ENCODE measurements at regions not wholly inside any gene's neighbourhood (a gene's known extent, or its start where the extent isn't known, plus 50 kb on each side); places are given as distances from the start of the nearest gene placed in this dataset.
A peak's percentile ranks its signal among the peaks of the same experiment; 100 is the strongest.
"Not testable (repeated sequence)": the region's sequence is repeated elsewhere in the genome, so short reads cannot be mapped to it uniquely, and the experiment has no call there.

DNA sequence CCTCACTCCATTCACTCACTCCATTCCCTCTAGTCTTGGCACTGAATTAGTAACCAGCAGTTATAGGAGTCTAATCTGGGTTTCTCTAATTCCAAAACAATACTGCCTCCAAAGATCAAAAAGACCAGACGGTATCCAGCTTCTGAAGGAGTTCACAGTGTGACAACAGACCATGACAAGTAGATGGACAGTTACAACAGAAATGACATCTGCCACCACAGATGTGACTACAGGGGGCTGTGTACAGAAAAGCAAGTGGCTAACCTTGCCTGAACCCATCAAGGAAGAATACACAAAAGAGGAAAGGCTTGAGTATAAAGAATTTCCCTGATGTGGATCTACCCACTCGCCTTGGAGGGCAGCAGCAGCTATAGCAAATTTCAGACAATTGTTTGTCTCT is 112.4 kb downstream of the ACTL7B start:
- H2AFZ ChIP-seq (ENCODE audit: control insufficient read depth, low read length) = peak overlapping the region; percentile 52
- dilution Hi-C loops (cut with MboI; ENCODE audit: extremely low pct_ligation_motif_present, low sequenced_read_pairs) = no loop called here
- H3K9me3 ChIP-seq (ENCODE audit: control insufficient read depth, low read depth, low read length) = no peaks in the 10 kb centered on the region
- no peaks in the 10 kb centered on the region for H3K9me1 ChIP-seq (ENCODE audit: control insufficient read depth, extremely low read depth, insufficient read depth, low read length)
- H3K27me3 ChIP-seq (ENCODE audit: control insufficient read depth, extremely low read depth, insufficient read depth, low read length) = no peaks in the 10 kb centered on the region
- FAIRE-seq (no peak), DNase-seq (ENCODE audit: low read depth, low spot score) (no peak)
- no peaks in the 10 kb centered on the region for H3K36me3 ChIP-seq (ENCODE audit: control insufficient read depth in 2 of 2, extremely low read depth in 1 of 2, insufficient read depth in 2 of 2, low read length in 2 of 2)
- no peaks in the 10 kb centered on the region for H3K79me2 ChIP-seq (ENCODE audit: control insufficient read depth, insufficient read depth, low read length)
- no peaks in the 10 kb centered on the region for H4K20me1 ChIP-seq (ENCODE audit: control insufficient read depth, extremely low read depth, insufficient read depth, low read length)
- TF ChIP-seq EZH2 (IDR thresholded peaks at IDR 0.05; ENCODE audit: low read length) = no peak
- TF ChIP-seq, protein P1, sequence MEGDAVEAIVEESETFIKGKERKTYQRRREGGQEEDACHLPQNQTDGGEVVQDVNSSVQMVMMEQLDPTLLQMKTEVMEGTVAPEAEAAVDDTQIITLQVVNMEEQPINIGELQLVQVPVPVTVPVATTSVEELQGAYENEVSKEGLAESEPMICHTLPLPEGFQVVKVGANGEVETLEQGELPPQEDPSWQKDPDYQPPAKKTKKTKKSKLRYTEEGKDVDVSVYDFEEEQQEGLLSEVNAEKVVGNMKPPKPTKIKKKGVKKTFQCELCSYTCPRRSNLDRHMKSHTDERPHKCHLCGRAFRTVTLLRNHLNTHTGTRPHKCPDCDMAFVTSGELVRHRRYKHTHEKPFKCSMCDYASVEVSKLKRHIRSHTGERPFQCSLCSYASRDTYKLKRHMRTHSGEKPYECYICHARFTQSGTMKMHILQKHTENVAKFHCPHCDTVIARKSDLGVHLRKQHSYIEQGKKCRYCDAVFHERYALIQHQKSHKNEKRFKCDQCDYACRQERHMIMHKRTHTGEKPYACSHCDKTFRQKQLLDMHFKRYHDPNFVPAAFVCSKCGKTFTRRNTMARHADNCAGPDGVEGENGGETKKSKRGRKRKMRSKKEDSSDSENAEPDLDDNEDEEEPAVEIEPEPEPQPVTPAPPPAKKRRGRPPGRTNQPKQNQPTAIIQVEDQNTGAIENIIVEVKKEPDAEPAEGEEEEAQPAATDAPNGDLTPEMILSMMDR (optimal IDR thresholded peaks at IDR 0.05 in 1 of 3, IDR thresholded peaks at IDR 0.05 in 1 of 3, conservative IDR thresholded peaks at IDR 0.05 in 1 of 3; ENCODE audit: extremely low read depth in 1 of 3, insufficient read depth in 2 of 3, low read length in 3 of 3) = no peak
- peak overlapping the region; percentile 30 for H3K4me2 ChIP-seq (ENCODE audit: control insufficient read depth, extremely low read depth, insufficient read depth, low read depth, low read length)
- H3K4me3 ChIP-seq (ENCODE audit: control insufficient read depth in 2 of 3, extremely low read depth in 1 of 3, insufficient read depth in 2 of 3, low read depth in 1 of 3, low read length in 3 of 3) = no peak overlapping the region
- no peak overlapping the region for H3K9ac ChIP-seq (ENCODE audit: control insufficient read depth, extremely low read depth, insufficient read depth, low read length)
- H3K4me1 ChIP-seq (ENCODE audit: control insufficient read depth, extremely low read depth, insufficient read depth, low read length) = peaks cover 13% of the 10 kb centered on the region
- no peak overlapping the region for H3K27ac ChIP-seq (ENCODE audit: control insufficient read depth, insufficient read depth, low read length)

DNA sequence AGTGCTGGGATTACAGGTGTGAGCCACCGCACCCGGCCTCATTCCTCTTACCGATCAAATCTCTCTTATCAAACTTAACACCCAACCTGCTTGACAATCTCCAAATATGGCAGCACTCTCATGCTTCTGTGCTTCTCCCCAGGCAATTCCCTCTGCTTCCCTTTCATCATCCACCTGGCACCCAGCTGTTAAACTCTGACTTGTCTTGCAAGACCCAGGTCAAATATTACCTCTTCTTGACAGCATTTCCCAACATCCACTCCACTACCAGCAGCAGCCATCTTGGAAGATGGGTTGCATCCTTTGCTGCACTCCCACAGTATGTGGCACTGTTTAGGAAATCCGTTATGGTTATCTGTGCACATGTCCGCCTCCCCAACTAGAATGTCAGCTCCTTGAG is 113.6 kb downstream of the ACTL7B start:
- no peaks in the 10 kb centered on the region for H3K9me1 ChIP-seq (ENCODE audit: control insufficient read depth, extremely low read depth, insufficient read depth, low read length)
- H3K36me3 ChIP-seq (ENCODE audit: control insufficient read depth in 2 of 2, extremely low read depth in 1 of 2, insufficient read depth in 2 of 2, low read length in 2 of 2) = no peaks in the 10 kb centered on the region
- H3K4me3 ChIP-seq (ENCODE audit: control insufficient read depth in 2 of 3, extremely low read depth in 1 of 3, insufficient read depth in 2 of 3, low read depth in 1 of 3, low read length in 3 of 3) = no peak overlapping the region
- H3K4me1 ChIP-seq (ENCODE audit: control insufficient read depth, extremely low read depth, insufficient read depth, low read length) = peaks cover 13% of the 10 kb centered on the region
- no peaks in the 10 kb centered on the region for H4K20me1 ChIP-seq (ENCODE audit: control insufficient read depth, extremely low read depth, insufficient read depth, low read length)
- no peak overlapping the region for H2AFZ ChIP-seq (ENCODE audit: control insufficient read depth, low read length)
- dilution Hi-C loops (cut with MboI; ENCODE audit: extremely low pct_ligation_motif_present, low sequenced_read_pairs) = no loop called here
- no peak overlapping the region for H3K9ac ChIP-seq (ENCODE audit: control insufficient read depth, extremely low read depth, insufficient read depth, low read length)
- TF ChIP-seq EZH2 (IDR thresholded peaks at IDR 0.05; ENCODE audit: low read length) = no peak
- TF ChIP-seq, protein P1 (optimal IDR thresholded peaks at IDR 0.05 in 1 of 3, IDR thresholded peaks at IDR 0.05 in 1 of 3, conservative IDR thresholded peaks at IDR 0.05 in 1 of 3; ENCODE audit: extremely low read depth in 1 of 3, insufficient read depth in 2 of 3, low read length in 3 of 3) = no peak
- no peaks in the 10 kb centered on the region for H3K9me3 ChIP-seq (ENCODE audit: control insufficient read depth, low read depth, low read length)
- no peaks in the 10 kb centered on the region for H3K27me3 ChIP-seq (ENCODE audit: control insufficient read depth, extremely low read depth, insufficient read depth, low read length)
- H3K4me2 ChIP-seq (ENCODE audit: control insufficient read depth, extremely low read depth, insufficient read depth, low read depth, low read length) = no peak overlapping the region
- no peak for DNase-seq (ENCODE audit: low read depth, low spot score)
- no peak overlapping the region for H3K27ac ChIP-seq (ENCODE audit: control insufficient read depth, insufficient read depth, low read length)
- H3K79me2 ChIP-seq (ENCODE audit: control insufficient read depth, insufficient read depth, low read length) = no peaks in the 10 kb centered on the region
- FAIRE-seq = no peak

DNA sequence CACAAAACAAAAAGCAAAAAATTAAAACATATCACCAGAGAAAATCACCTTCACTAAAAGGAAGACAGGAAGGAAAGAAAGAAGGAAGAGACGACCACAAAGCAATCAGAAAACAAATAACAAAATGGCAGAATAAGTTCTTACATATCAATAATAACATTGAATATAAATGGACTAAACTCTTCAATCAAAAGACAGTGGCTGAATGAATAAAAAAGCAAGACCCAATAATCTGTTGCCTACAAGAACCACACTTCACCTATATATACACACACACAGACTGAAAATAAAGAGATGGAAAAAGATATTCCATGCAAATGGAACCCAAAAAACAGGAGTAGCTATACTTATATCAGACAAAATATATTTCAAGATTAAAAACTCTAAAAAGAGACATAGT is 124.5 kb downstream of the ACTL7B start:
- H3K4me1 ChIP-seq (ENCODE audit: control insufficient read depth, extremely low read depth, insufficient read depth, low read length); H3K79me2 ChIP-seq (ENCODE audit: control insufficient read depth, insufficient read depth, low read length); H4K20me1 ChIP-seq (ENCODE audit: control insufficient read depth, extremely low read depth, insufficient read depth, low read length); H3K27me3 ChIP-seq (ENCODE audit: control insufficient read depth, extremely low read depth, insufficient read depth, low read length); H3K36me3 ChIP-seq (ENCODE audit: control insufficient read depth in 2 of 2, extremely low read depth in 1 of 2, insufficient read depth in 2 of 2, low read length in 2 of 2); H3K4me2 ChIP-seq (ENCODE audit: control insufficient read depth, extremely low read depth, insufficient read depth, low read depth, low read length); H3K9me1 ChIP-seq (ENCODE audit: control insufficient read depth, extremely low read depth, insufficient read depth, low read length); H3K27ac ChIP-seq (ENCODE audit: control insufficient read depth, insufficient read depth, low read length); H2AFZ ChIP-seq (ENCODE audit: control insufficient read depth, low read length); H3K4me3 ChIP-seq (ENCODE audit: control insufficient read depth in 2 of 3, extremely low read depth in 1 of 3, insufficient read depth in 2 of 3, low read depth in 1 of 3, low read length in 3 of 3); DNase-seq (ENCODE audit: low read depth, low spot score); dilution Hi-C loops (cut with MboI; ENCODE audit: extremely low pct_ligation_motif_present, low sequenced_read_pairs); FAIRE-seq; H3K9ac ChIP-seq (ENCODE audit: control insufficient read depth, extremely low read depth, insufficient read depth, low read length); H3K9me3 ChIP-seq (ENCODE audit: control insufficient read depth, low read depth, low read length): not testable (repeated sequence)

All from keratinocyte (primary cell).